HCT116 (cell line): ENCODE measurements at regions not wholly inside any gene's neighbourhood (a gene's known extent, or its start where the extent isn't known, plus 50 kb on each side); places are given as distances from the start of the nearest gene placed in this dataset.

Experiments used
- ATAC-seq: fragments of 200-7000 bp; cut with Tn5 transposase; 2 replicates; pipeline ENCODE4 v1.9.1; 2020; ENCODE audit warnings: mild to moderate bottlenecking, moderate library complexity
- BruUV-seq: library from RNA; stranded (reverse); fragments of 400-500 nt; replicated peaks from 2 replicates; lab custom pipeline; 2021; lab: Mats Ljungman, UMichigan
- CTCF ChIA-PET: fragments of 300-600 bp; sonication (Branson Sonifier 250); formaldehyde crosslinking; loops from one replicate; lab custom pipeline; 2021; ENCODE audit warnings: antibody characterized with exemption; lab: Charles Lee
- POLR2A ChIA-PET: fragments of 300-600, 350-600 bp; sonication (Branson Sonifier 250); formaldehyde crosslinking; loops from one replicate; lab custom pipeline; 2021; ENCODE audit warnings: antibody characterized with exemption; lab: Charles Lee
- RAD21 ChIA-PET, 2 experiments: fragments of 300-600 bp; sonication (Branson Sonifier 250); formaldehyde crosslinking; loops; one replicate each; lab custom pipeline; 2023; ENCODE audit warnings: low total read pairs in 2 of 2; ENCODE audit not compliant: uncharacterized antibody in 2 of 2, unreplicated experiment in 2 of 2, low non-redundant PET in 1 of 2; lab: Charles Lee
- DNase-seq: peaks from one replicate; pipeline ENCODE4 v3.0.0-alpha.2; 2010; ENCODE audit warnings: low read depth, low spot score
- H2AFZ ChIP-seq: fragments of 200-600 bp; shearing (Covaris generic), sonication (generic); 2 replicates; pipeline ENCODE4 v1.6.1; 2017; ENCODE audit warnings: low read depth, mixed run types, mixed read lengths, antibody characterized with exemption, low read length; ENCODE audit not compliant: poor library complexity, severe bottlenecking
- H3K27ac ChIP-seq: 2 replicates; pipeline ENCODE4 v1.5.1; 2012; ENCODE audit warnings: low read depth, low read length
- H3K27me3 ChIP-seq: fragments of 200-600 bp; sonication (generic); 2 replicates; pipeline ENCODE4 v1.6.1; 2016; ENCODE audit warnings: mixed run types, low read length, mixed read lengths; ENCODE audit not compliant: insufficient read depth
- H3K36me3 ChIP-seq, 2 experiments: fragments of 200-500 bp in 1 of 2; fragments of 200-600 bp in 1 of 2; sonication (Bioruptor generic) in 1 of 2; sonication (generic) in 1 of 2; 2 replicates each; pipeline versions ENCODE4 v1.5.1 to v1.6.1; 2014 to 2016; ENCODE audit warnings: low read length in 2 of 2, inconsistent platforms in 1 of 2, mixed read lengths in 1 of 2, mixed run types in 1 of 2; ENCODE audit not compliant: insufficient read depth in 2 of 2, control insufficient read depth in 1 of 2
- H3K4me1 ChIP-seq, 2 experiments: fragments of 200-600 bp in 1 of 2; sonication (generic) in 1 of 2; 2 replicates each; pipeline versions ENCODE4 v1.5.1 to v1.6.1; 2012 to 2017; ENCODE audit warnings: low read length in 2 of 2, inconsistent platforms in 1 of 2, mild to moderate bottlenecking in 1 of 2, mixed read lengths in 1 of 2, mixed run types in 1 of 2, moderate library complexity in 1 of 2; ENCODE audit not compliant: insufficient read depth in 2 of 2, control insufficient read depth in 1 of 2
- H3K4me2 ChIP-seq: fragments of 200-600 bp; sonication (generic); 2 replicates; pipeline ENCODE4 v1.6.1; 2017; ENCODE audit warnings: mixed run types, low read length, mixed read lengths
- H3K4me3 ChIP-seq, 2 experiments: fragments of 200-600 bp in 1 of 2; sonication (generic) in 1 of 2; replicated peaks in 1 of 2; 2 replicates each; pipeline ENCODE4 v1.5.1; 2011 to 2016; ENCODE audit warnings: low read length in 2 of 2, control low read depth in 1 of 2, low read depth in 1 of 2, mild to moderate bottlenecking in 1 of 2, mixed read lengths in 1 of 2, mixed run types in 1 of 2
- H3K79me2 ChIP-seq: fragments of 200-600 bp; sonication (generic); 2 replicates; pipeline ENCODE4 v1.6.1; 2017; ENCODE audit warnings: mild to moderate bottlenecking, mixed run types, low read length, moderate library complexity, mixed read lengths; ENCODE audit not compliant: insufficient read depth
- H3K9ac ChIP-seq: fragments of 200-600 bp; sonication (generic); 2 replicates; pipeline ENCODE4 v1.6.1; 2016; ENCODE audit warnings: low read length, mixed read lengths
- H3K9me2 ChIP-seq: fragments of 200-600 bp; sonication (generic), shearing (Covaris generic); 2 replicates; pipeline ENCODE4 v1.6.1; 2017; ENCODE audit warnings: mixed run types, mild to moderate bottlenecking, moderate library complexity; ENCODE audit not compliant: insufficient read depth
- H3K9me3 ChIP-seq, 2 experiments: fragments of 200-500 bp in 1 of 2; fragments of 200-600 bp in 1 of 2; sonication (Bioruptor generic) in 1 of 2; sonication (generic) in 1 of 2; 2 replicates each; pipeline ENCODE4 v1.6.1; 2014 to 2017; ENCODE audit warnings: low read length in 2 of 2, mixed read lengths in 2 of 2, inconsistent platforms in 1 of 2, low read depth in 1 of 2, mild to moderate bottlenecking in 1 of 2, mixed run types in 1 of 2, moderate library complexity in 1 of 2; ENCODE audit not compliant: control insufficient read depth in 1 of 2, insufficient read depth in 1 of 2
- H4K20me1 ChIP-seq: fragments of 200-600 bp; sonication (generic), shearing (Covaris generic); 2 replicates; pipeline ENCODE4 v1.6.1; 2017; ENCODE audit warnings: mixed run types, mild to moderate bottlenecking, moderate library complexity; ENCODE audit not compliant: insufficient read depth
- EGR1 ChIP-seq: IDR thresholded peaks from 2 replicates; pipeline ENCODE4 v1.6.1; 2012; ENCODE audit warnings: low read depth
- EZH2phosphoT487 ChIP-seq: fragments of 200-600 bp; IDR thresholded peaks from 2 replicates; pipeline ENCODE4 v1.6.1; 2018; ENCODE audit warnings: antibody characterized with exemption, borderline replicate concordance
- FOSL1 ChIP-seq: IDR thresholded peaks from 2 replicates; pipeline ENCODE4 v1.6.1; 2012; ENCODE audit warnings: low read depth
- SRF ChIP-seq: IDR thresholded peaks from 2 replicates; pipeline ENCODE4 v1.6.1; 2012; ENCODE audit warnings: low read depth
- TCF7L2 ChIP-seq: IDR thresholded peaks from 2 replicates; pipeline ENCODE4 v1.7.0; 2011; ENCODE audit warnings: borderline replicate concordance, inconsistent platforms; ENCODE audit not compliant: insufficient read depth, insufficient read length; ENCODE audit errors: extremely low read depth
- ZFX ChIP-seq: fragments of 450-650 bp; IDR thresholded peaks from 2 replicates; pipeline ENCODE4 v1.6.1; 2017
- intact Hi-C: fragments of 100-400 bp; cut with micrococcal nuclease; formaldehyde crosslinking; loops from 2 replicates; pipeline ENCODE4 v1.10.0; 2022
- TF ChIP-seq, protein P1 (sequence below): IDR thresholded peaks from 2 replicates; pipeline ENCODE4 v1.6.1; 2012
- TF ChIP-seq, protein P2 (sequence below), 3 experiments: fragments of 200-600 bp in 1 of 3; sonication (generic) in 1 of 3; IDR thresholded peaks in 2 of 3; conservative IDR thresholded peaks in 1 of 3; 2 replicates each; pipeline ENCODE4 v1.5.1; 2012 to 2017; ENCODE audit warnings: low read depth in 2 of 3, low read length in 2 of 3, antibody characterized with exemption in 1 of 3, borderline replicate concordance in 1 of 3, control low read depth in 1 of 3, mild to moderate bottlenecking in 1 of 3, mixed read lengths in 1 of 3, mixed run types in 1 of 3, moderate library complexity in 1 of 3; ENCODE audit not compliant: insufficient read depth in 1 of 3
- TF ChIP-seq, protein P3 (sequence below): IDR thresholded peaks from 2 replicates; pipeline ENCODE4 v1.6.1; 2012; ENCODE audit warnings: low read depth

DNA sequence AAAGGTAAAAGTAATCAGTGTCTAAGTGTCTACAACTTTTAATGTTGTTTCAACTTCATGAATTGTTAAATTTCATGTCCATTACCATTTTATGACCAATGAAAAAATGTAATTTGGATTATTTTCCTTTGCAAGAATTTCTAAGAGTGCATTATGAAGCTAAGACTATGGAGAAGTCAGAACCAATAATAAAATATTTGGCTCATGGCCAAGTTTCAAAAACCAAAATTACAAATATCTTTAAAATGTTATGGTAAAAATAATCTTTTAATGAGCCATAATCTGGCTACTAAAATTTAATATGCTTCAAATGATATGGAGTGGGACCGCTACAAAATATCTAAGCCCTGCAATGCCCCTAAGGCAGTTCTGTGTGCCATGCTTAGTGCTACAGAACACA, 294.1 kb upstream of the SMIM30 start:
- Histone ChIP-seq H2AFZ (no peak overlapping the region), H3K9me2 (no peaks in the 10 kb centered on the region), H3K4me2 (no peak overlapping the region), H3K4me1 (no peaks in the 10 kb centered on the region), H3K27ac (no peak overlapping the region), H4K20me1 (no peaks in the 10 kb centered on the region), H3K79me2 (no peaks in the 10 kb centered on the region)
- ChIA-PET POLR2A (no interaction called here), RAD21 (no interaction called here)
- intact Hi-C loops = no loop called here
- ATAC-seq (no peak), DNase-seq (no peak)
- BruUV-seq = no TSS peak
- TF ChIP-seq TCF7L2 (no peak), EZH2phosphoT487 (no peak), SRF (no peak), EGR1 (no peak), ZFX (no peak), FOSL1 (no peak)
- TF ChIP-seq, protein P1, sequence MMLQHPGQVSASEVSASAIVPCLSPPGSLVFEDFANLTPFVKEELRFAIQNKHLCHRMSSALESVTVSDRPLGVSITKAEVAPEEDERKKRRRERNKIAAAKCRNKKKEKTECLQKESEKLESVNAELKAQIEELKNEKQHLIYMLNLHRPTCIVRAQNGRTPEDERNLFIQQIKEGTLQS = no peak
- TF ChIP-seq, protein P2, sequence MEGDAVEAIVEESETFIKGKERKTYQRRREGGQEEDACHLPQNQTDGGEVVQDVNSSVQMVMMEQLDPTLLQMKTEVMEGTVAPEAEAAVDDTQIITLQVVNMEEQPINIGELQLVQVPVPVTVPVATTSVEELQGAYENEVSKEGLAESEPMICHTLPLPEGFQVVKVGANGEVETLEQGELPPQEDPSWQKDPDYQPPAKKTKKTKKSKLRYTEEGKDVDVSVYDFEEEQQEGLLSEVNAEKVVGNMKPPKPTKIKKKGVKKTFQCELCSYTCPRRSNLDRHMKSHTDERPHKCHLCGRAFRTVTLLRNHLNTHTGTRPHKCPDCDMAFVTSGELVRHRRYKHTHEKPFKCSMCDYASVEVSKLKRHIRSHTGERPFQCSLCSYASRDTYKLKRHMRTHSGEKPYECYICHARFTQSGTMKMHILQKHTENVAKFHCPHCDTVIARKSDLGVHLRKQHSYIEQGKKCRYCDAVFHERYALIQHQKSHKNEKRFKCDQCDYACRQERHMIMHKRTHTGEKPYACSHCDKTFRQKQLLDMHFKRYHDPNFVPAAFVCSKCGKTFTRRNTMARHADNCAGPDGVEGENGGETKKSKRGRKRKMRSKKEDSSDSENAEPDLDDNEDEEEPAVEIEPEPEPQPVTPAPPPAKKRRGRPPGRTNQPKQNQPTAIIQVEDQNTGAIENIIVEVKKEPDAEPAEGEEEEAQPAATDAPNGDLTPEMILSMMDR (IDR thresholded peaks at IDR 0.05 in 2 of 3, conservative IDR thresholded peaks at IDR 0.05 in 1 of 3; ENCODE audit: borderline replicate concordance in 1 of 3, insufficient read depth in 1 of 3, low read depth in 2 of 3, low read length in 2 of 3) = no peak
- TF ChIP-seq, protein P3, sequence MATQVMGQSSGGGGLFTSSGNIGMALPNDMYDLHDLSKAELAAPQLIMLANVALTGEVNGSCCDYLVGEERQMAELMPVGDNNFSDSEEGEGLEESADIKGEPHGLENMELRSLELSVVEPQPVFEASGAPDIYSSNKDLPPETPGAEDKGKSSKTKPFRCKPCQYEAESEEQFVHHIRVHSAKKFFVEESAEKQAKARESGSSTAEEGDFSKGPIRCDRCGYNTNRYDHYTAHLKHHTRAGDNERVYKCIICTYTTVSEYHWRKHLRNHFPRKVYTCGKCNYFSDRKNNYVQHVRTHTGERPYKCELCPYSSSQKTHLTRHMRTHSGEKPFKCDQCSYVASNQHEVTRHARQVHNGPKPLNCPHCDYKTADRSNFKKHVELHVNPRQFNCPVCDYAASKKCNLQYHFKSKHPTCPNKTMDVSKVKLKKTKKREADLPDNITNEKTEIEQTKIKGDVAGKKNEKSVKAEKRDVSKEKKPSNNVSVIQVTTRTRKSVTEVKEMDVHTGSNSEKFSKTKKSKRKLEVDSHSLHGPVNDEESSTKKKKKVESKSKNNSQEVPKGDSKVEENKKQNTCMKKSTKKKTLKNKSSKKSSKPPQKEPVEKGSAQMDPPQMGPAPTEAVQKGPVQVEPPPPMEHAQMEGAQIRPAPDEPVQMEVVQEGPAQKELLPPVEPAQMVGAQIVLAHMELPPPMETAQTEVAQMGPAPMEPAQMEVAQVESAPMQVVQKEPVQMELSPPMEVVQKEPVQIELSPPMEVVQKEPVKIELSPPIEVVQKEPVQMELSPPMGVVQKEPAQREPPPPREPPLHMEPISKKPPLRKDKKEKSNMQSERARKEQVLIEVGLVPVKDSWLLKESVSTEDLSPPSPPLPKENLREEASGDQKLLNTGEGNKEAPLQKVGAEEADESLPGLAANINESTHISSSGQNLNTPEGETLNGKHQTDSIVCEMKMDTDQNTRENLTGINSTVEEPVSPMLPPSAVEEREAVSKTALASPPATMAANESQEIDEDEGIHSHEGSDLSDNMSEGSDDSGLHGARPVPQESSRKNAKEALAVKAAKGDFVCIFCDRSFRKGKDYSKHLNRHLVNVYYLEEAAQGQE = no peak
- TF ChIP-seq, all 23 proteins: peak for 0
- H3K36me3 ChIP-seq = no peaks in the 10 kb centered on the region
- H3K27me3 ChIP-seq = no peaks in the 10 kb centered on the region
- H3K9ac ChIP-seq = no peak overlapping the region
- H3K4me3 ChIP-seq = no peak overlapping the region
- no peaks in the 10 kb centered on the region for H3K9me3 ChIP-seq
- CTCF ChIA-PET = interaction anchor here (2.8 kb wide), 1 partner anchor 9 kb away, joined by 7 read pairs; no protein-coding TSS in a partner anchor
